AG04450 (cell line): ENCODE measurements at regions not wholly inside any gene's neighbourhood (a gene's known extent, or its start where the extent isn't known, plus 50 kb on each side); places are given as distances from the start of the nearest gene placed in this dataset.

ENCODE experiments used
- CTCF ChIA-PET: fragments of 300-600, 350-600 bp; formaldehyde crosslinking; extraction: SDS; loops from one replicate; lab custom pipeline; 2022; ENCODE audit warnings: antibody characterized with exemption, inconsistent platforms; lab: Charles Lee
- POLR2A ChIA-PET: fragments of 350-600 bp; formaldehyde crosslinking; extraction: SDS; loops from one replicate; lab custom pipeline; 2021; ENCODE audit warnings: antibody characterized with exemption, inconsistent platforms; lab: Yijun Ruan, JAX
- DNase-seq: peaks from one replicate; pipeline ENCODE4 v3.0.0-alpha.2; 2011; ENCODE audit warnings: low read depth, low spot score
- H3K27ac ChIP-seq: one replicate; pipeline ENCODE4 v1.5.1; 2012; ENCODE audit warnings: low read depth, low read length, control low read depth
- H3K27me3 ChIP-seq: one replicate; pipeline ENCODE4 v1.6.0; 2012; ENCODE audit warnings: low read length; ENCODE audit not compliant: control insufficient read depth, insufficient read depth
- H3K4me3 ChIP-seq: 2 replicates; pipeline ENCODE4 v1.5.1; 2011; ENCODE audit warnings: mild to moderate bottlenecking, low read depth, low read length, control low read depth
- H3K9me3 ChIP-seq: 2 replicates; pipeline ENCODE4 v1.5.1; 2012; ENCODE audit warnings: low read length; ENCODE audit not compliant: control insufficient read depth, insufficient read depth
- CTCF ChIP-seq: IDR thresholded peaks from 2 replicates; pipeline ENCODE4 v1.5.1; 2011; ENCODE audit warnings: low read depth, low read length, control low read depth, inconsistent platforms

- Histone ChIP-seq H3K27ac (no peak overlapping the region), H3K27me3 (peaks cover 6% of the 10 kb centered on the region), H3K9me3 (no peaks in the 10 kb centered on the region), H3K4me3 (no peak overlapping the region)
- POLR2A ChIA-PET = no interaction called here
- CTCF ChIA-PET = no interaction called here
- no peak for DNase-seq
- no peak for TF ChIP-seq CTCF
These were observed 74.6 kb downstream of the NENF start for GRCh38 chr1:212507369-212507768.

GRCh38 chr1:212512816-212513559, 80.3 kb downstream of the NENF start:
- no peak for TF ChIP-seq CTCF
- Histone ChIP-seq H3K4me3 (no peak overlapping the region), H3K27ac (no peak overlapping the region), H3K27me3 (peaks cover 21% of the 10 kb centered on the region), H3K9me3 (no peaks in the 10 kb centered on the region; the same call in 1 of the 2 replicates)
- ChIA-PET POLR2A (interaction anchor here (1.0 kb wide), 2 partner anchors 95 kb away, joined by 3 to 4 read pairs; partner anchors contain the start of gene ATF3), CTCF (interaction anchor here (1.1 kb wide), 1 partner anchor 57 kb away, joined by 3 read pairs; no protein-coding TSS in a partner anchor)
- no peak for DNase-seq

- ChIA-PET POLR2A (interaction anchor here (1.0 kb wide), 1 partner anchor 95 kb away, joined by 4 read pairs; the partner anchor contains the start of gene ATF3), CTCF (interaction anchor here (0.9 to 1.1 kb wide), 2 partner anchors 37 to 58 kb away, joined by 3 to 4 read pairs; no protein-coding TSS in a partner anchor)
- no peak for DNase-seq
- Histone ChIP-seq H3K27ac (no peak overlapping the region), H3K27me3 (peaks cover 21% of the 10 kb centered on the region), H3K9me3 (no peaks in the 10 kb centered on the region; the same call in 1 of the 2 replicates), H3K4me3 (no peak overlapping the region)
- no peak for TF ChIP-seq CTCF
These were observed 80.9 kb downstream of the NENF start for GRCh38 chr1:212513586-212513985.

GRCh38 chr1:212514056-212514614, 81.4 kb downstream of the NENF start:
- Histone ChIP-seq H3K4me3 (no peak overlapping the region), H3K27me3 (peaks cover 21% of the 10 kb centered on the region), H3K9me3 (no peaks in the 10 kb centered on the region; the same call in 1 of the 2 replicates), H3K27ac (no peak overlapping the region)
- ChIA-PET POLR2A (interaction anchor here (1.0 kb wide), 2 partner anchors 94 kb away, joined by 3 to 4 read pairs; partner anchors contain the start of gene ATF3), CTCF (interaction anchor here (0.9 to 1.1 kb wide), 2 partner anchors 37 to 58 kb away, joined by 3 to 4 read pairs; no protein-coding TSS in a partner anchor)
- no peak for DNase-seq
- no peak for TF ChIP-seq CTCF
